Bronchial epithelial cell (primary cell): ENCODE measurements at regions not wholly inside any gene's neighbourhood (a gene's known extent, or its start where the extent isn't known, plus 50 kb on each side); places are given as distances from the start of the nearest gene placed in this dataset.
A peak's percentile ranks its signal among the peaks of the same experiment; 100 is the strongest.

Experiments used
- DNase-seq: peaks from one replicate; pipeline ENCODE4 v3.0.0-alpha.2; 2010; ENCODE audit warnings: low read depth
- FAIRE-seq: peaks from 2 replicates; lab custom pipeline; 2011; peaks lifted over from hg19 to GRCh38; lab: Jason Lieb, UNC
- H3K27me3 ChIP-seq: 2 replicates; pipeline ENCODE4 v1.5.1; 2011; ENCODE audit warnings: low read length; ENCODE audit not compliant: control insufficient read depth, insufficient read depth
- H3K36me3 ChIP-seq: 2 replicates; pipeline ENCODE4 v1.5.1; 2011; ENCODE audit warnings: low read length; ENCODE audit not compliant: control insufficient read depth, insufficient read depth
- H3K4me3 ChIP-seq: 2 replicates; pipeline ENCODE4 v1.5.1; 2011; ENCODE audit warnings: mild to moderate bottlenecking, low read depth, low read length, control low read depth
- TF ChIP-seq, protein P1 (sequence below): IDR thresholded peaks from 2 replicates; pipeline ENCODE4 v1.5.1; 2011; ENCODE audit warnings: mild to moderate bottlenecking, moderate library complexity, low read length, control low read depth, inconsistent platforms; ENCODE audit not compliant: insufficient read depth, severe bottlenecking

GRCh38 chr3:23747841-23748240 is 57.9 kb upstream of the UBE2E1 start:
- TF ChIP-seq, protein P1, sequence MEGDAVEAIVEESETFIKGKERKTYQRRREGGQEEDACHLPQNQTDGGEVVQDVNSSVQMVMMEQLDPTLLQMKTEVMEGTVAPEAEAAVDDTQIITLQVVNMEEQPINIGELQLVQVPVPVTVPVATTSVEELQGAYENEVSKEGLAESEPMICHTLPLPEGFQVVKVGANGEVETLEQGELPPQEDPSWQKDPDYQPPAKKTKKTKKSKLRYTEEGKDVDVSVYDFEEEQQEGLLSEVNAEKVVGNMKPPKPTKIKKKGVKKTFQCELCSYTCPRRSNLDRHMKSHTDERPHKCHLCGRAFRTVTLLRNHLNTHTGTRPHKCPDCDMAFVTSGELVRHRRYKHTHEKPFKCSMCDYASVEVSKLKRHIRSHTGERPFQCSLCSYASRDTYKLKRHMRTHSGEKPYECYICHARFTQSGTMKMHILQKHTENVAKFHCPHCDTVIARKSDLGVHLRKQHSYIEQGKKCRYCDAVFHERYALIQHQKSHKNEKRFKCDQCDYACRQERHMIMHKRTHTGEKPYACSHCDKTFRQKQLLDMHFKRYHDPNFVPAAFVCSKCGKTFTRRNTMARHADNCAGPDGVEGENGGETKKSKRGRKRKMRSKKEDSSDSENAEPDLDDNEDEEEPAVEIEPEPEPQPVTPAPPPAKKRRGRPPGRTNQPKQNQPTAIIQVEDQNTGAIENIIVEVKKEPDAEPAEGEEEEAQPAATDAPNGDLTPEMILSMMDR, result no peak
- DNase-seq, result no peak
- Histone ChIP-seq H3K27me3 (no peaks in the 10 kb centered on the region), H3K36me3 (no peaks in the 10 kb centered on the region), H3K4me3 (no peak overlapping the region)
- FAIRE-seq, result no peak

DNA sequence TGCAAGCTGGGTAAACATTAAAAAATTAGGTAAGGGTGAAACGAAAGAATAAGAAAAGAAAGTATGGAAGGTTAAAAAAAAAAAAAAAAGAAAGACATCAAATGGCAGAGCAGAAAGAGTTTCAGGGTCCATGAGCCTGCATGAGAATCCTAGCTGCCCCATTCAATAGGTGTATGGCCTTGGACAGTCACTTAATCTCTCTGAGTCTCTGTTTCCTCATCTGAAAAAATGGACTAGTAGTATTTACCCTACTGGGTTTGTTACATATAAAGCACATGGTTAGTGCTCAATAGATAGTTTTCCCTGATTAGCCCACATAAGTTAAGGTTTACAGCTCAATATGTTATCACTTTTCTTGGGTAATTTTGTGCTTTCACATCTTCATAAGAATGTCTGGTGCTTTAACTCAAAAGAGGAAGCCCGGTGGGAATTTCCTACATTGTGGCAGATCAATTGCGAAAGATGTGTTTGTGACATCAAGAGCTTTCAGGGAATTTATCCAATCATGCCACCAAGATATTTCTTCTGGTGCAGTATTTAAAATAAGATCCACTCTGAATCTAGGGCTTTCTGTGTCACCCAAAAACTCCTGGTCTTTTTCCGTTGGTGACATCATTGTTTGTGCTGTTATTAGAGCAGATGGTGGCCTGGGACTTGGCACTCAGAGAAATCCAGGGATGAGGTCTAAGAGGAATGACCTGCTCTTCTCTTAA is 57.2 kb upstream of the UBE2E1 start:
- DNase-seq (peak; percentile 65), FAIRE-seq (no peak)
- TF ChIP-seq, protein P1, result no peak
- H3K36me3 ChIP-seq, result no peaks in the 10 kb centered on the region
- H3K27me3 ChIP-seq, result no peaks in the 10 kb centered on the region
- no peak overlapping the region for H3K4me3 ChIP-seq

DNA sequence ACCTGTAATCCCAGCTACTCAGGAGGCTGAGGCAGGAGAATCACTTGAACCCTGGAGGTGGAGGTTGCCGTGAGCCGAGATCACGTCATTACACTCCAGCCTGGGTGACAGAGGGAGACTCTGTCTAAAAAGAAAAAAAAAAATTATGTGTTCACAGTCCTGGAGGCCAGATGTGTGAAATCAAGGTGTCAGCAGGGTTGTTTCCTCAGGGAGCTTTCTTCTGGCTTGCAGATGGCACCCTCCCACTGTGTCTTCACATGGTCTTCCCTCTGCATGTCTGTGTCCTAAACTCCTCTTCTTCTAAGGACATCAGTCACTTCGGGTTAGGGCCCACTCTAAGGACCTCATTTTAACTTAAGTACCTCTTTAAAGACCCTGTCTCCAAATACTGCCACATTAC is 56.1 kb upstream of the UBE2E1 start:
- TF ChIP-seq, protein P1, result no peak
- Histone ChIP-seq H3K4me3 (no peak overlapping the region), H3K36me3 (no peaks in the 10 kb centered on the region), H3K27me3 (no peaks in the 10 kb centered on the region)
- FAIRE-seq, result no peak
- DNase-seq, result no peak

DNA sequence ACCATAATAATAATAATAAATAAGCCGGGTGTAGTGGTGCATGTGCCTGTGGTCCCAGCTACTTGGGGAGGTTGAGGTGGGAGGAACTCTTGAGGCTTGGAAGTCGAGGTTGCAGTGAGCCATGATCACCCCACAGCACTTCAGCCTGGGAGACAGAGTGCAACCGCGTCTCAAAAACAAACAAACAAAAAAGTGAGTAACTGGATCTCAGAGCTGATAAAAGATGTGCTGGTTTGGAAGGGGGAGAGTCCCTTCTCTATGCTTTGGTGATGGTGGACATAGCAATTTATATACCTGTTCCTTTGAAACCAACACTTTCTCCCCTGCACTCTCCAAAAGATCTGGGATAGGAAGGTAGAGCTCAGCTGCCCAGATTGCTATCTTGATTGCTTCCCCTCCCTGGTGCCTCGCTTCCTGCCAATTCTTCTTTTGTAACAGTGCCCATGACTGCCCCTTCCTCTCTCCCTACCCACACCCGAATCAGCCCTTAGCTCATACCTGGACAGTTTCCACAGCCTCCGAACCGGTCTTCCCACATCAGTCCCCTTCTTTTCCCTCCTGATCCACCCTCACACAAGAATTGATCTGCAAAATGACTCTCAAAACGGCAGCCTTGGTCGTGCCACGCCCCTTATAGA is 55.1 kb upstream of the UBE2E1 start:
- FAIRE-seq, result no peak
- H3K36me3 ChIP-seq, result no peaks in the 10 kb centered on the region
- DNase-seq, result no peak
- no peaks in the 10 kb centered on the region for H3K27me3 ChIP-seq
- H3K4me3 ChIP-seq, result no peak overlapping the region
- TF ChIP-seq, protein P1, result no peak

GRCh38 chr3:23751212-23751723 is 54.5 kb upstream of the UBE2E1 start:
- no peak overlapping the region for H3K4me3 ChIP-seq
- no peak for FAIRE-seq
- no peak for DNase-seq
- H3K36me3 ChIP-seq, result no peaks in the 10 kb centered on the region
- no peaks in the 10 kb centered on the region for H3K27me3 ChIP-seq
- TF ChIP-seq, protein P1, result no peak
